ENCODE measurements at regions not wholly inside any gene's neighbourhood (a gene's known extent, or its start where the extent isn't known, plus 50 kb on each side); places are given as distances from the start of the nearest gene placed in this dataset.
"Not testable (repeated sequence)": the region's sequence is repeated elsewhere in the genome, so short reads cannot be mapped to it uniquely, and the experiment has no call there.

DNA sequence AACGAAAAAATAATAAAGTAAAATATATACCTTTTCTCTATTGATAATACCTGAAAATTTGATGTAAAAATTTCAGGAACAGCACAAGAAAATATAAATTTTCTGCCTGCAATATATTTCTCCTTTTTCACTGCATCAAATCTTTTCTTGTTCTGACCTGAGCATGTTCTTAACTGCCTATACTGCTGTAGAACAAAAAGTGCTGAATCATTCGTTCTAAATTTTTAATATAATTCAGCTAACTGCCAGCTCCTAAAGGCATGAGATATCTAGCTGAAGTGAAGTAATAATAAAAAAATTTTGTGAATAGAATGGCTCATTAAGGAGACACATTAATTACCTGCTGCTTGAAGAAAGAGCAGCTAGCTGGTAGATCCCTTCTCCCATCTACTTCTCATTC lies 188.6 kb upstream of the FKBP1C start:
- Histone ChIP-seq H3K27ac (no peak overlapping the region), H3K4me3 (ENCODE audit: low read depth, low read length) (no peak overlapping the region), H3K27me3 (ENCODE audit: insufficient read depth, low read depth, severe bottlenecking) (no peaks in the 10 kb centered on the region), H3K9me3 (ENCODE audit: severe bottlenecking) (no peaks in the 10 kb centered on the region), H3K36me3 (no peaks in the 10 kb centered on the region)
- no peak for DNase-seq
- TF ChIP-seq, protein P1, sequence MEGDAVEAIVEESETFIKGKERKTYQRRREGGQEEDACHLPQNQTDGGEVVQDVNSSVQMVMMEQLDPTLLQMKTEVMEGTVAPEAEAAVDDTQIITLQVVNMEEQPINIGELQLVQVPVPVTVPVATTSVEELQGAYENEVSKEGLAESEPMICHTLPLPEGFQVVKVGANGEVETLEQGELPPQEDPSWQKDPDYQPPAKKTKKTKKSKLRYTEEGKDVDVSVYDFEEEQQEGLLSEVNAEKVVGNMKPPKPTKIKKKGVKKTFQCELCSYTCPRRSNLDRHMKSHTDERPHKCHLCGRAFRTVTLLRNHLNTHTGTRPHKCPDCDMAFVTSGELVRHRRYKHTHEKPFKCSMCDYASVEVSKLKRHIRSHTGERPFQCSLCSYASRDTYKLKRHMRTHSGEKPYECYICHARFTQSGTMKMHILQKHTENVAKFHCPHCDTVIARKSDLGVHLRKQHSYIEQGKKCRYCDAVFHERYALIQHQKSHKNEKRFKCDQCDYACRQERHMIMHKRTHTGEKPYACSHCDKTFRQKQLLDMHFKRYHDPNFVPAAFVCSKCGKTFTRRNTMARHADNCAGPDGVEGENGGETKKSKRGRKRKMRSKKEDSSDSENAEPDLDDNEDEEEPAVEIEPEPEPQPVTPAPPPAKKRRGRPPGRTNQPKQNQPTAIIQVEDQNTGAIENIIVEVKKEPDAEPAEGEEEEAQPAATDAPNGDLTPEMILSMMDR (IDR thresholded peaks at IDR 0.05; ENCODE audit: low read depth, low read length), result no peak

DNA sequence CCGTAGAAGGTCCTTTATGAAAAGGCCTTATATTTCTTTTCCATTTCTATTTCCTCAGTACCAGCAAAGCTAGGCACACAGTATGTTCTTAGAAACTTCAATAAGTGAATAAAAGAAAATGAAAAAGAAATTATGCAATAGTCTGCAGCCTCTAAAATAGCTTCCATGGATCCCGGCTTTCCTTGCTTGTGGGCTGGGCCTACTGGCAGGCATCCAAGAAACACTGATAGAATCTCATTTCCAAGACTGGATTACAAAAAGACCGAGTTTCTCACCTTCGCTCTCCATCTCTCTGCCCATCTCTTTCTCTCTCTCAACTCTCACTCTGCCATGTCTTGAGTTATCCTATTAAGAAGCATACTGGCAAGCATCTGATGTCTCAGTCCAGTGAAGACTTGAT lies 187.5 kb upstream of the FKBP1C start:
- Histone ChIP-seq H3K27me3 (ENCODE audit: insufficient read depth, low read depth, severe bottlenecking) (no peaks in the 10 kb centered on the region), H3K36me3 (no peaks in the 10 kb centered on the region), H3K27ac (no peak overlapping the region), H3K9me3 (ENCODE audit: severe bottlenecking) (no peaks in the 10 kb centered on the region), H3K4me3 (ENCODE audit: low read depth, low read length) (no peak overlapping the region)
- no peak for DNase-seq
- TF ChIP-seq, protein P1 (IDR thresholded peaks at IDR 0.05; ENCODE audit: low read depth, low read length), result no peak

DNA sequence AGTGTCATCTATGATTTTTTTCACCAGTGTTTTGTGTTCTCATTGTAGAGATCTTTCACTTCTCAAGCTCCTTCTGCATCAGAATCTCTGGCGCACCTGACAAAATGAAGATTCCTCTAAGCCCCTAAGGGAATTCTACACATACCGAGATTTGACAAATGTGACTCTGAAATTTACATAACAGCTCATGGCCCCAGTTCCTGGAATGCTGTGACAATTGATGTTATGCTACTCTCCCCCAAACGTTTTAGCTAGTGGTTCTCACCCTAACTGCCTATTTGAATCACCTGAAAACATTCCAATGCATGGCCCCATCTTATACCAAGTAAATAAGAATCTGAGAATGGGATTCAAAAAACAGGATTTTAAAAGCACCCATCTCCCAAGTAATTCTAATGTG lies 162.1 kb upstream of the FKBP1C start:
- Histone ChIP-seq H3K4me3 (ENCODE audit: low read depth, low read length) (no peak overlapping the region), H3K27ac (no peak overlapping the region), H3K36me3 (no peaks in the 10 kb centered on the region), H3K27me3 (ENCODE audit: insufficient read depth, low read depth, severe bottlenecking) (no peaks in the 10 kb centered on the region), H3K9me3 (ENCODE audit: severe bottlenecking) (no peaks in the 10 kb centered on the region)
- TF ChIP-seq, protein P1 (IDR thresholded peaks at IDR 0.05; ENCODE audit: low read depth, low read length), result no peak
- DNase-seq, result no peak

- DNase-seq; H3K27ac ChIP-seq; H3K27me3 ChIP-seq (ENCODE audit: insufficient read depth, low read depth, severe bottlenecking); H3K4me3 ChIP-seq (ENCODE audit: low read depth, low read length); H3K36me3 ChIP-seq; H3K9me3 ChIP-seq (ENCODE audit: severe bottlenecking): not testable (repeated sequence)
These were observed 158.1 kb upstream of the FKBP1C start for GRCh38 chr6:63053206-63053605.

GRCh38 chr6:63058601-63059000 lies 152.7 kb upstream of the FKBP1C start:
- Histone ChIP-seq H3K4me3 (ENCODE audit: low read depth, low read length) (no peak overlapping the region), H3K36me3 (no peaks in the 10 kb centered on the region), H3K9me3 (ENCODE audit: severe bottlenecking) (peaks cover 3% of the 10 kb centered on the region), H3K27me3 (ENCODE audit: insufficient read depth, low read depth, severe bottlenecking) (no peaks in the 10 kb centered on the region), H3K27ac (no peak overlapping the region)
- TF ChIP-seq, protein P1 (IDR thresholded peaks at IDR 0.05; ENCODE audit: low read depth, low read length), result no peak
- no peak for DNase-seq

DNA sequence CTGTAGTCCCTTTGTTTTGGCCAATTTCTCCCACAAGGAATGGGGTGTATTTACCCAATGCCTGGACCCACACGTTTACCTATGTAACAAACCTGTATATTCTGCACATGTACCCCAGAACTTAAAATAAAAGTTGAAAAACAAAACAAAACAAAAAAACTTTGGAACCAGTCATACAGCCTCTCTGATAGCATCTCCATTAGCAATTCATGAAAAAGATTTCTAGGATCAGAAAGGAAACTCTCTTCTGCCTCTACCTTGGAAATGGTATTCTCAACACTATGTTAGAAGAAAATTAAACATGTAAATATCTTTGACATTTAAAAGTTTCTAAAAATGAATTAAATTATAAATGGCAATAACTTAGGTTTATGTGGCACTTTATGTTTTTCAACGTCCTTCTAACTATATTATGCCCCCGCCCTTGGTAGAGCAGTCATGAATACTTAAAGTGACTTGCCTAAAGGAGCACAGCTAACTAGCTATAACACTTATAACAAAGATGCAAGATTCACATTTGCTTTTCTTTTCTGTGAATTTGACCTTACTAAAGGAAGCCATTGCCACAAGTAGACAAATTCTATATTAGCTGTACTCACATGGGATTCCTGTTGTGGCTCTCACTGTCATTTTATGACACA lies 147.5 kb upstream of the FKBP1C start:
- Histone ChIP-seq H3K4me3 (ENCODE audit: low read depth, low read length) (no peak overlapping the region), H3K36me3 (no peaks in the 10 kb centered on the region), H3K9me3 (ENCODE audit: severe bottlenecking) (peaks cover 3% of the 10 kb centered on the region), H3K27ac (no peak overlapping the region), H3K27me3 (ENCODE audit: insufficient read depth, low read depth, severe bottlenecking) (no peaks in the 10 kb centered on the region)
- TF ChIP-seq, protein P1 (IDR thresholded peaks at IDR 0.05; ENCODE audit: low read depth, low read length), result no peak
- no peak for DNase-seq

Data from WERI-Rb-1 (cell line).